ENCODE measurements at regions not wholly inside any gene's neighbourhood (a gene's known extent, or its start where the extent isn't known, plus 50 kb on each side); places are given as distances from the start of the nearest gene placed in this dataset.

- no peaks in the 10 kb centered on the region for H3K27me3 ChIP-seq (ENCODE audit: insufficient read depth, low read length)
- no peak overlapping the region for H2BK12ac ChIP-seq (ENCODE audit: low read length)
- DNase-seq, result peak in 1 of 2 donors; percentile 2
- H2BK120ac ChIP-seq (ENCODE audit: insufficient read depth, low read length, poor library complexity), result no peak overlapping the region
- H2AK5ac ChIP-seq (ENCODE audit: low read length), result no peak overlapping the region
- no peak overlapping the region for H3K23ac ChIP-seq (ENCODE audit: low read length)
- H3K27ac ChIP-seq (ENCODE audit: low read depth, low read length), result no peak overlapping the region
- H3K4me2 ChIP-seq (ENCODE audit: low read length), result no peak overlapping the region
- no peak overlapping the region for H3K4me3 ChIP-seq (ENCODE audit: low read depth, low read length)
- no peaks in the 10 kb centered on the region for H3K36me3 ChIP-seq (ENCODE audit: control insufficient read depth in 1 of 2, insufficient read depth in 2 of 2, low read length in 2 of 2)
- no peaks in the 10 kb centered on the region for H3K9me3 ChIP-seq (ENCODE audit: insufficient read depth, low read depth, low read length)
- H3K4ac ChIP-seq (ENCODE audit: low read depth, low read length), result no peak overlapping the region
- no peaks in the 10 kb centered on the region for H3K4me1 ChIP-seq (ENCODE audit: control insufficient read depth in 1 of 2, insufficient read depth in 2 of 2, low read length in 2 of 2)
- no peaks in the 10 kb centered on the region for H3K79me2 ChIP-seq (ENCODE audit: control insufficient read depth, insufficient read depth, low read length, poor library complexity)
- H4K91ac ChIP-seq (ENCODE audit: low read depth, low read length), result no peak overlapping the region
- no peak overlapping the region for H2AFZ ChIP-seq (ENCODE audit: insufficient read depth, low read length, poor library complexity)
- H2BK5ac ChIP-seq (ENCODE audit: low read depth, low read length, poor library complexity), result no peak overlapping the region
- no CpG with 5 or more reads among the region's 1 CpG for WGBS (ENCODE audit: extremely low coverage, insufficient coverage, insufficient read length)
- H3K79me1 ChIP-seq (ENCODE audit: low read length), result no peaks in the 10 kb centered on the region
- no peak overlapping the region for H3K9ac ChIP-seq (ENCODE audit: low read length)
- no peak overlapping the region for H4K8ac ChIP-seq (ENCODE audit: low read depth, low read length)
- no peak overlapping the region for H4K12ac ChIP-seq (ENCODE audit: low read depth, low read length)
- no peak overlapping the region for H3K18ac ChIP-seq (ENCODE audit: low read length)
- no peak overlapping the region for H3K14ac ChIP-seq (ENCODE audit: low read length)
These were observed 680.1 kb upstream of the AADAT start for GRCh38 chr4:170769862-170770261.

GRCh38 chr4:170758988-170759387 is 669.2 kb upstream of the AADAT start:
- Histone ChIP-seq H3K79me2 (ENCODE audit: control insufficient read depth, insufficient read depth, low read length, poor library complexity) (no peaks in the 10 kb centered on the region), H3K4ac (ENCODE audit: low read depth, low read length) (no peak overlapping the region), H3K18ac (ENCODE audit: low read length) (no peak overlapping the region), H4K91ac (ENCODE audit: low read depth, low read length) (no peak overlapping the region), H3K9ac (ENCODE audit: low read length) (no peak overlapping the region), H4K8ac (ENCODE audit: low read depth, low read length) (no peak overlapping the region), H2BK12ac (ENCODE audit: low read length) (no peak overlapping the region), H3K4me3 (ENCODE audit: low read depth, low read length) (no peak overlapping the region), H3K9me3 (ENCODE audit: insufficient read depth, low read depth, low read length) (peaks cover 4% of the 10 kb centered on the region), H2AFZ (ENCODE audit: insufficient read depth, low read length, poor library complexity) (no peak overlapping the region), H3K27ac (ENCODE audit: low read depth, low read length) (no peak overlapping the region), H3K36me3 (ENCODE audit: control insufficient read depth in 1 of 2, insufficient read depth in 2 of 2, low read length in 2 of 2) (no peaks in the 10 kb centered on the region), H3K4me1 (ENCODE audit: control insufficient read depth in 1 of 2, insufficient read depth in 2 of 2, low read length in 2 of 2) (no peaks in the 10 kb centered on the region), H3K79me1 (ENCODE audit: low read length) (no peaks in the 10 kb centered on the region), H2BK5ac (ENCODE audit: low read depth, low read length, poor library complexity) (no peak overlapping the region), H2AK5ac (ENCODE audit: low read length) (no peak overlapping the region), H3K14ac (ENCODE audit: low read length) (no peak overlapping the region), H4K12ac (ENCODE audit: low read depth, low read length) (no peak overlapping the region), H2BK120ac (ENCODE audit: insufficient read depth, low read length, poor library complexity) (no peak overlapping the region), H3K23ac (ENCODE audit: low read length) (no peak overlapping the region), H3K27me3 (ENCODE audit: insufficient read depth, low read length) (no peaks in the 10 kb centered on the region), H3K4me2 (ENCODE audit: low read length) (no peak overlapping the region)
- no peak for DNase-seq
- WGBS (ENCODE audit: extremely low coverage, insufficient coverage, insufficient read length), result no CpG with 5 or more reads among the region's 4 CpGs

GRCh38 chr4:170750519-170750918 is 660.8 kb upstream of the AADAT start:
- Histone ChIP-seq H2BK120ac (ENCODE audit: insufficient read depth, low read length, poor library complexity) (no peak overlapping the region), H3K9ac (ENCODE audit: low read length) (no peak overlapping the region), H3K4me1 (ENCODE audit: control insufficient read depth in 1 of 2, insufficient read depth in 2 of 2, low read length in 2 of 2) (no peaks in the 10 kb centered on the region), H2AK5ac (ENCODE audit: low read length) (no peak overlapping the region), H3K4me2 (ENCODE audit: low read length) (no peak overlapping the region), H2BK5ac (ENCODE audit: low read depth, low read length, poor library complexity) (no peak overlapping the region), H3K79me1 (ENCODE audit: low read length) (no peaks in the 10 kb centered on the region), H3K79me2 (ENCODE audit: control insufficient read depth, insufficient read depth, low read length, poor library complexity) (no peaks in the 10 kb centered on the region), H3K14ac (ENCODE audit: low read length) (no peak overlapping the region), H3K23ac (ENCODE audit: low read length) (no peak overlapping the region), H4K12ac (ENCODE audit: low read depth, low read length) (no peak overlapping the region), H3K18ac (ENCODE audit: low read length) (no peak overlapping the region), H3K27me3 (ENCODE audit: insufficient read depth, low read length) (no peaks in the 10 kb centered on the region), H4K91ac (ENCODE audit: low read depth, low read length) (no peak overlapping the region), H3K27ac (ENCODE audit: low read depth, low read length) (no peak overlapping the region), H3K4ac (ENCODE audit: low read depth, low read length) (no peak overlapping the region), H2BK12ac (ENCODE audit: low read length) (no peak overlapping the region), H3K4me3 (ENCODE audit: low read depth, low read length) (no peak overlapping the region), H3K9me3 (ENCODE audit: insufficient read depth, low read depth, low read length) (peaks cover 4% of the 10 kb centered on the region), H4K8ac (ENCODE audit: low read depth, low read length) (no peak overlapping the region), H2AFZ (ENCODE audit: insufficient read depth, low read length, poor library complexity) (no peak overlapping the region), H3K36me3 (ENCODE audit: control insufficient read depth in 1 of 2, insufficient read depth in 2 of 2, low read length in 2 of 2) (no peaks in the 10 kb centered on the region)
- no CpG with 5 or more reads among the region's 5 CpGs for WGBS (ENCODE audit: extremely low coverage, insufficient coverage, insufficient read length)
- DNase-seq, result peak in 1 of 2 donors; percentile 53

GRCh38 chr4:170748975-170749374 is 659.2 kb upstream of the AADAT start:
- Histone ChIP-seq H4K91ac (ENCODE audit: low read depth, low read length) (no peak overlapping the region), H4K12ac (ENCODE audit: low read depth, low read length) (no peak overlapping the region), H3K79me1 (ENCODE audit: low read length) (no peaks in the 10 kb centered on the region), H2BK12ac (ENCODE audit: low read length) (no peak overlapping the region), H3K27me3 (ENCODE audit: insufficient read depth, low read length) (no peaks in the 10 kb centered on the region), H3K23ac (ENCODE audit: low read length) (no peak overlapping the region), H4K8ac (ENCODE audit: low read depth, low read length) (no peak overlapping the region), H3K4me2 (ENCODE audit: low read length) (no peak overlapping the region), H3K4ac (ENCODE audit: low read depth, low read length) (no peak overlapping the region), H2AK5ac (ENCODE audit: low read length) (no peak overlapping the region), H2BK5ac (ENCODE audit: low read depth, low read length, poor library complexity) (no peak overlapping the region), H3K18ac (ENCODE audit: low read length) (no peak overlapping the region), H2BK120ac (ENCODE audit: insufficient read depth, low read length, poor library complexity) (no peak overlapping the region), H3K4me1 (ENCODE audit: control insufficient read depth in 1 of 2, insufficient read depth in 2 of 2, low read length in 2 of 2) (no peaks in the 10 kb centered on the region), H3K9me3 (ENCODE audit: insufficient read depth, low read depth, low read length) (no peaks in the 10 kb centered on the region), H3K36me3 (ENCODE audit: control insufficient read depth in 1 of 2, insufficient read depth in 2 of 2, low read length in 2 of 2) (no peaks in the 10 kb centered on the region), H3K79me2 (ENCODE audit: control insufficient read depth, insufficient read depth, low read length, poor library complexity) (no peaks in the 10 kb centered on the region), H3K27ac (ENCODE audit: low read depth, low read length) (no peak overlapping the region), H2AFZ (ENCODE audit: insufficient read depth, low read length, poor library complexity) (no peak overlapping the region), H3K14ac (ENCODE audit: low read length) (no peak overlapping the region), H3K9ac (ENCODE audit: low read length) (no peak overlapping the region), H3K4me3 (ENCODE audit: low read depth, low read length) (no peak overlapping the region)
- no peak for DNase-seq
- WGBS (ENCODE audit: extremely low coverage, insufficient coverage, insufficient read length), result no CpG with 5 or more reads among the region's 2 CpGs
